CD1c-positive myeloid dendritic cell (primary cell): ENCODE measurements at regions not wholly inside any gene's neighbourhood (a gene's known extent, or its start where the extent isn't known, plus 50 kb on each side); places are given as distances from the start of the nearest gene placed in this dataset.
"Not testable (repeated sequence)": the region's sequence is repeated elsewhere in the genome, so short reads cannot be mapped to it uniquely, and the experiment has no call there.

ENCODE experiments used
- DNase-seq: peaks from one replicate; pipeline ENCODE4 v3.0.0-alpha.2; 2016; ENCODE audit errors: extremely low spot score

GRCh38 chr15:61339516-61339915, 110.4 kb upstream of the RORA start:
- DNase-seq = no peak

- DNase-seq = no peak
These were observed 108.4 kb upstream of the RORA start for GRCh38 chr15:61337541-61337940.

DNA sequence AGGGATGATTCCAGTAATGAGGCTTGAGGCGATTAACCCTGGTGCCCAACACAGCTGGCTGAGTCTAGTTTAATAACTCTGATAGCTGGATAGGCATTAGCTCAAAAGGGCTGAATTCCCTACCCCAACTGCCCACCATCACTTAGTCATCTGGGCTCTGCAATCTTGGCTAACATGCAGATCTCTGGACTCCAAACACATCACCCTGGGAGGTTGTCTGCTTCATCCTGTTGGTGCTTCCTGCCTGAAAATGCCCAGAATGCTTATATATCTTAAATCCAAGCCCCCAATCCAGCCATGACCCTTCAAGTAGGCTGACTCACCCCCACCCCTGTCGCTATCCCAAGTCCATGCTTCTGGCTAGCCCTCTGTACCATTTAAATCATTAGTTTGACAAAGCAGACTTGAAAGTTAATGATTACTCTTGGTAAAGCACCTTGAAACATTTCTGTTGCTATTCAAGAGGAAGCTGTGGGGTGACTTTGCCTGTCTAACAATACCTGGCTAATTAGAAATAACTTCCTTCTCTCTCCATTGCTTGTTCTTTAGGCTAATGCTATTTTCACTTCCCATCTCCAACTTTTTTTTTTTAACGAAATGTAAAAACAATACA, 107.0 kb upstream of the RORA start:
- DNase-seq = no peak

DNA sequence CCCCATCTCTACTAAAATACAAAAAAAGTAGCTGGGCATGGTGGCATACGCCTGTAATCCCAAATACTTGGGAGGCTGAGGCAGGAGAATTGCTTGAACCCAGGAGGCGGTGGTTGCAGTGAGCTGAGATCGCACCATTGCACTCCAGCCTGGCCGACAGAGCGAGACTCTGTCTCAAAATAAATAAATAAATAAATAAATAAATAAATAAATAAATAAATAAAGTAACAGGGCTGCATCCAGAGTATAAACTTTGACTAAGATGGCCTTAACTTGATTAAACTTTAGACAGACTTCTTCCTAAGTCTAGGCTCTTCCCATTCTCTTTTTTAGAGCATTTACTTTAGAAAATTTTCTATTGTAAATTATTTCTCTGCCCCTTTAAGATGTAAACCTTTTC, 105.6 kb upstream of the RORA start:
- not testable (repeated sequence) for DNase-seq

DNA sequence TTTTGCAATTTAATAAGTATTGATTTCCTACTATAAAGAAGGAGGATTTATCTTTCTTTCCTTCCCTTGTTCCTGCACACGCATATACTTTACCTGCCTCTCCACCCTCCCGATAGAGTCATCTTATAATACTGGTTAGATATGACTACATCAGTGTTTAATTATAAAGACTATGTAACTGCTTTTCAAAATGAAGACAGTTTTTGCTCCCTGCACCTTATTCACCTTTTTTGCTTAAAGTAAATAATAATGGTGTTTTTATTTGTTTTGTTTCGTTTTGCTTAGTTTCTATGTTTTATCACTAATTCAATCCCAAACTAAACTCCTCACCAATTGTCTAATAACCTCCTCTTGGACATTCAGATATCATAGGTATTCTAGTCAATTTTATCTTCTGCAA, 101.9 kb upstream of the RORA start:
- DNase-seq = no peak

DNA sequence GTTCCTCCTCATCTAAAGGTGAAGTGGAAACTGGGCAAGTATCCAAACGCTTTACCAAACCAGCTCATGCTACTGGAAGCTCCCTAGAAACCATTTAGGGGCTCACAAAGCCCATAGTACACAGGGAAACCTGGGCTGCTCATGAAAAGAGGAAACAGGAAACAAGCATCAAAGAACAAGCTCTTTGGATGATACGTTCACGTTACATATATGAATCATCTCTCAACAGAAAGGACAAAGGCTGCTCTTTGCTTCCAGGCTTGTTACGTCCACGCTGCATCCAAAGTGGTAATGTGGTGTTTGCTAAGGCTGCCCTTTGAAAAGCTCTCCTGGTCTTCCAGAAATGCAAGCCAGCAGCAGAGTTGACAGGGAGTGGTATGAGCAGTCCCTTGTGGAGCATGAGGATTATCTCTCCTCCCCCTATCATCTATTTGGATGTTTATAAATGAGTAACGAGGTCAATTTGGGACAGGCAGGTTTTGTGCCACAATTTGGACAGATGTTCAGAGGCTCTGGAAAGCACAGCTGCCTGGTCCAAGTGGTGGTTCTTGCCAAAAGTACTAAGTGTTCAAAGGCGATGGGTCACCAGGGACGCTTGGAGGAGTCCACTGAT, 98.0 kb upstream of the RORA start:
- DNase-seq = no peak

- DNase-seq = no peak
These were observed 90.8 kb upstream of the RORA start for GRCh38 chr15:61319892-61320291.

GRCh38 chr15:61318802-61319525, 89.9 kb upstream of the RORA start:
- DNase-seq = no peak

- no peak for DNase-seq
These were observed 89.2 kb upstream of the RORA start for GRCh38 chr15:61318301-61318700.

DNA sequence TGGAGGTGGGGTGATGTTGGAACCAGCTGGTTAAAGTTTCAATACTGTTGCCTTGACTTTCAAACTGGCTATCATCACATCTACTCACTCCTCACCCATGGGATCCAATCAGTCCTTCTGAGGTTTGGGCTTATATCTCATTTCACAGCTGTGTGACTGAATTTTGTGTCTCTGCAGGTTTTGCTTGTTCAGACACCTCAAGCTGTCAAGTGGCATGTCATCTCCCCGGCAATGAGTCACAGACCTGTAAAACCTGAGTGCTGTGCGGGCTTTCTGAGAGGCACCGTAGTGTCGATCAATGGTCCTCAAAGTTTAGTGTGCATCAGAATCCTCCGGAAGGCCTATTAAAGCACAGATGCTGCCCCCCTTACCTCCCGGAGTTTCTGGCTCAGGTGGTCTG, 86.4 kb upstream of the RORA start:
- no peak for DNase-seq

DNA sequence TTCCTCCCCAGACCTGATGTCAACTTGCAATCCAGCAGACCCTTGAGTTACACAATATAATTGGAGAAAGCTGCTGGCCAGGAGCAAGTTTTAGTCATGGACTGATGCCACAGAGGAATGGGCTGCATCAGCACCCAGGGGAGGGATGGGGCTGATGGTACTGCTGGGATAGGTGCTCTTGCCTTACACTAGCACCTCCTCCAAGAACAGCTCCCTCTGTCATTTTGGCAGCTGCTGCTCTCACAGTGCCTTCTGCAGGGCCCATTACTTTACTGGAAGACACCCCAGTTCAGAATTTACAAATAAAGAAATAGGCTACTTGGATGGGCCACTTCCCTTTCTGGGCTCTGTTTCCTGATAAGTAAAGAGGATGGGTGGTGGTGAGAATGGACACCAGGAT, 85.3 kb upstream of the RORA start:
- no peak for DNase-seq

DNA sequence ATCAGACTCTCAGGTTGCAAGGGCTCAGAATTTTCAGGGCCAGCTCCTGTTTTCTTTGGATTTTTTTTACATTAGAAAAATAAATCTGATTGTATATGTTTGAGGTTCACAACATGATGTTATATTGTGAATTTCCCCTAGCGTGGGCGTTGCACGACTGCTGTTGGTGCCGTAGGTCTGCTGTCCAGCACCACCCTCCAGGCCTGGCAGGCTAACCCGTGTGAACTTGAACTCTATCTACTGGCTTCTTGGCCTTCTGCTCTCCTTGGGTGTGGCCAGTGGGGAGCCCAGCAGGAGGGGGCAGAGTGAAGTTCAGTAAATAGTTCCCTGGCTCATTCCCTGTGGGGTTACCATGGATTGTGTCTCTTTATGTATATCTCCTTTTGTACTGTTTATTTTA, 80.5 kb upstream of the RORA start:
- DNase-seq = no peak

DNA sequence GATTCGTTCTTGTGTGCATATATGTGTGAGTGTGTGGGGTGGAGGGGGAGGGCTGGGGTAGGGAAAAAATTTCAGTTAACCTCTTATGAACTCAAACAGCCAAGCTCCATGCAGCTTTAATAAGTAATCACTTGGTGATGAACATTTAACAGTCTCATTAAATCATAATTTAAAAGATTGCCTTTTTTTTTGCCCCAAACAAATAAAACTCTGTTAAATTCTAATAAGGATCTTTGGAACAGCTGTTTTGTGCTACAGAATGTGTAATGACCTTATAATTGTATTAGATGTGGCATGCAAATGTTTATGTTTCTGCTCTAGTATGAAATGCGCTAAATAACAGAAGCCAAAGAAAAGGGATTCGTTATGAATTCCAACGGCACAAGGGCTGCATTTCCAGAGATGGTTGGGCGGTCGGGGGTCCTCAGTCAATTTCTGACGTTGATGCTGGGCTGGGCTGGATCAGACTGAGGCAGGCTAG, 80.0 kb upstream of the RORA start:
- no peak for DNase-seq

DNA sequence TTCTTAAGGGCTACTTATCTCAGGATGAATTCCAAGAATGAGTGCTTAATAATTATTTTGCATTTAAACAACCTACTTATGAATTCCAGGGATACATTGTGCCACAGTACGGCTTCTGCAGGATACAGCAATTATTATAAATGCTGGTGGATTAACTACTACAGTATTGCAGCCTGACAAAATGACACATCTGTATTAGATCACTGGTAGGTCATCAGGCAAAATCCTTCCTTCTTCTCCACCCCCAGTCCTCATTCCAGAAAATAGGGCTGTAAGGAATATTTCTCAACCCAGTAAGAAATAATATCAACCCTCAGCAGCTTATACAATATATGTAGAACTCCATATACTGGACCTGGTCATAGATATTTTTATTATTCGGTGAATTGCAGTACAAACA, 79.3 kb upstream of the RORA start:
- no peak for DNase-seq

DNA sequence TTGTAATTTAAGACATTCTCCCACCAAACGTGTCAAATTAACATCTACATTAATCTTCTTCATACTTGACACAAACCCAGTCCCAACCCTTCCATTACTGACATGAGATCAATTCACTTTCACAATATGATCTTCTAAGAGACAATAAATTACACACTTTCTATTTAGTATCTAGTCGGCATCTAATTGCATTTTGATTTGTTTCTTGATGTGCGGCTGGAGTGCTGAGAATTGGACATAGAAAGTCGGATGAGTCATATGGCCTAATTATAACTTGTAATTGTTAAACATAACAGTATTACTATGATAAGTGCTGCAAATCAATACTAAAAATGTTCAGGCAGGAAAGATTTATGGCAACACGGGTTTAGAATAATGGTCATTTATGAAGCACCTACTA, 78.4 kb upstream of the RORA start:
- no peak for DNase-seq

GRCh38 chr15:61301701-61302100, 72.6 kb upstream of the RORA start:
- DNase-seq = no peak

- DNase-seq = no peak
These were observed 70.1 kb upstream of the RORA start for GRCh38 chr15:61299075-61299763.

DNA sequence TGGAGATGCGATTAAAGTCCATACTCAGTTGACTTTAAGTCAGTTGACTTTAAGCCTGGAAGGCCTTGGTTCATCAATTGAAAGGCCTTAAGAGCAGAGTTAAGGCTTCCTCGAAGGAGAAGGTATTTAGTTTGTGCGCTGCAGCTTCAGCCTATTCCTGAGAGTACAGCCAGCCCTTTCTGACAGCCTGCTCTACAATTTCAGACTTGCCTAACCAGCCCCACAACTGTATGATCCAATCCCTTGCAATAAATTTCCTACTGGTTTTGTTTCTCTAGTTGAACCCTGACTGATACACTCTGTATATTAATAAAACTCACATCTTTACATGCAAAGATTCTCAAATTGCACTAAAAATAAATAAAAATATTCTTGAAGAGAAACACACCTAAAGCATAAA, 66.1 kb upstream of the RORA start:
- no peak for DNase-seq

GRCh38 chr15:61282661-61283060, 53.6 kb upstream of the RORA start:
- DNase-seq = no peak

GRCh38 chr15:61281328-61281727, 52.2 kb upstream of the RORA start:
- DNase-seq = no peak
